GM21360 (cell line): ENCODE measurements at regions not wholly inside any gene's neighbourhood (a gene's known extent, or its start where the extent isn't known, plus 50 kb on each side); places are given as distances from the start of the nearest gene placed in this dataset.
A peak's percentile ranks its signal among the peaks of the same experiment; 100 is the strongest.
"Not testable (repeated sequence)": the region's sequence is repeated elsewhere in the genome, so short reads cannot be mapped to it uniquely, and the experiment has no call there.

Source experiments
- ATAC-seq: cut with Tn5 transposase; IDR thresholded peaks from one replicate; pipeline ENCODE4 v1.9.1; 2021; ENCODE audit warnings: mild to moderate bottlenecking, moderate library complexity; ENCODE audit not compliant: unreplicated experiment

DNA sequence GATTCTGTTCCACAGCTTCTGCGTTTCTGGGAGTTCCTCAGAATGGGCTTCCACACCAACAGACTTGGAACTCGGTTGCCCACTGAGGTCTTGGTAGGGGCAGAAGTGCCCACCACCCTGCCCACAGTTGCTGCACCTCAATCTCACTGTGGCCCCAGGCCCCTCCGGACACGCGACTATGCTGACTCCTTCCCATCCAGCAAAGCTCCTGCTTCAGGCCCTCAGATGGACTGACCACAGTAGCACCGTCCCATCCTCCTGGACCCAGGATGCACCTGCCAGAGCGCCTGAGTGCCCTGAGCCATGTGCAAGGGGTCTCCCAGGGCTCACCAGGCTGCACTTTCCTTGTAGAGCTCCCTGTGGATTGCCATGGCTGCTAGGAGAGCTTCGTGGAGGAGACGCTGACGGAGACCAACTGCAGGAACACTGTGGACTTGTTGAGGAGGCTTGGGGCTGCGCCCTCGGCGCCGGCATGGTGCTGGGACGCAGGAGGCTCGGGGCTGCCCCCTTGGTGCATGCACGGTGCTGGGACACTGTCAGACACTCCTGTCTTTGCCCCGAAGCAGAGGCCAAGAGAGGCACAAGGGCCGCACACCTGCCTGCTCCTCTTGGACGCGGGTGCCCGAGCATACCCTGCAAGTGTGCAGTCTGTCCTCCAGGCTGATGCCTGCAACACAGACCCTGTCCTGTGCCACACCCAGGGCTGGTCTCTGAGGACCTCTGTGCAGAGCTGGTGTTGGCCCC lies 201.3 kb downstream of the LIPI start:
- ATAC-seq: not testable (repeated sequence)

DNA sequence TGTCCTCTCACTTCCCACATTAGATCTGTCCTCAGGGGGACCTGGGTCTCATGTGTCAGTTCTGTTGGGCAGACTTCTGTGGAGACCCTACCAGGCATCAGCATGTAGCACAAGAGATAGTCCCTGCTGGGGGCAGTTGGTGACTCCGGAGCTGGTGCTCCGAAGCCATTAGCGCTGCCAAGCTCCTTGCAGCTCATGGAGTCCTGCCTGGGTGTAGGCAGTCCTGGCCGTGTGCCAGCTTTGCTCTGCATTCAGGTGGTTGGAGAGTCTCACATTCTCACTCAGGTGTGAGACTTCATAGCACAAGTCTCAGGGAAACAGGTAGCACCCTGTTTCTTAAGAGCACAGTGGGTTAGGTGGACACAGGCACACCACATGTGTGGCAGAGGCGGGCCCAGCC lies 202.3 kb downstream of the LIPI start:
- not testable (repeated sequence) for ATAC-seq

DNA sequence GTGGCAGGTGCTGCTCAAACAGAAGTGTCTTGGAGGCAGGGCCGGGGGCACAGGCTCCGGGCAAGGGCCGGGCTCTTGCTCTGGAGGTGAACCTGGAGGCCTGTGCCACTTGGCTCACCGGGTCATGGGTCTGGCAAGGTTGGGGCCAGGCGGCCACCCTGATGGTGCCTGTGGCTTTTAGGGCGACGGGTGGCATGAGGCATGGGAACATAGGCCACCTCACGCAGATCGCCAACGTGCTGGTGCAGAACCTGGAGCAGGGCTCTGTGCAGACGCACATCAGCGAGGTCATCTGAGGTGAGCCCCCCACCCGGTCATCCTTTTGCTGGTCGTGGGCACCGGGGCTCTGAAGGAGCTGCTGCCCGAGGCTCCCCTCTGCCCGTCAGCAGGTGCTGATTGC lies 202.7 kb downstream of the LIPI start:
- ATAC-seq: not testable (repeated sequence)

DNA sequence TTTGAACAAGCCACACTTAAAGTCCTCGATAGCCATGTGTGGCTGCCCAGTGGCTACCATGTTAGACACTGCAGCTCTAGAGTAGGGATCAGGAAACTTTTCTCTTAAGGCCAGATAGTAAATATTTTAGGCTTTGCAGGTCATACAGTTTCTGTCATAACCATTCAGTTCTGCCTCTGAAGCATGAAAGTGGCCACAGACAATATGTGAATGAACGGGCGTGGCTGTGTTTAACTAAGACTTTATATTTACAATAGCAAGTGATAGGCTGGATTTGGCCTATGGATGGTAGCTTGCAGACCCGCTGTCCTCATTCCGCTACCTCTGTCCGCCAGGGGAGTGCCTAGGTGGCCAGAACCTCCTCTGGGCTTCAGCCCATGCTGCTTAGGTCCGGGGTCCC lies 204.6 kb downstream of the LIPI start:
- ATAC-seq: not testable (repeated sequence)

DNA sequence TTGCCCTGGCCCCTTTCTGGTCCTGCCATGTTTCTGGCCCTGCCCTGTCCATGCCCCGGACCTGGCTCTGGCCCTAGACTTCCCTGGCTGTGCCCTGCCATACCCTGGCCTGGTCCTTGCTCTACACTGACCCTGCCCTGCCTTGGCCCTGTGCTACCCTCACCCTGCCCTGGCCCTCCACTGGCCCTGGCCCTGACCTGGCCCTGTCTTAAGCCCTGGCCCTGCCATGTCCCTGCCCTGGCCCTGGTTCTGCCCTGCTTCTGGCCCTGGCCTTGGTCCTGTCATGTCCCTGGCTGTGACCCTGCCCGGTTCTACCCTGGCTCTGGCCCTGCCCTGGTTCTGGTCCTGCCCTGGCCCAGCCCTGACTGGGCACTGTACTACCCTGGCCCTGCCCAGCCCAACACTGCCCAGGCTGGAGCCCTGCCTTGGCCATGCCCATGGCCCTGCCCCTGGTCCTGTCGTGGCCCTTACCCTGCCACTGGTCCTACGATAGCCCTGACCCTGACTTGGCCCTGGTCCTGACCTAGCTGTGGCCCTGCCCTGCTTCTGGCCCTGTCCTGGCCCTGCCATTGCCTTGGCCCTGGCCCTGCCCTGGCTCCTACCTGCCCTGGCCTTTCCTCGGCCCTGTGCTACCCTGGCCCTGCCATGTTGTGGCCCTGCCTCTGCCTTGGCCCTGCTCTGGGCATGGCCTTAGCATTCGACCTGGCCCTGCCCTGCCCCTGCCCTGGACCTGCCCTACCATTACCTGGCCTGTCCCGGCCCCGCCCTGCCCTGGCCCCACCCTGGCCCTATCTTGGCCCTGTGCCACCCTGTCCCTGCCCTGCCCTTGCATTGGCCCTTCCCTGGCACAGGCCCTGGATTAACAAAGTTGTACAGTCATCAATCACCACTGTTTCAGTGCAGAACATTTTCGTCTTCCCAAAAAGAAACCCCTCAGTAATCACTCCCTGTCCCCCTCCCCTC lies 223.5 kb downstream of the LIPI start:
- ATAC-seq: not testable (repeated sequence)

DNA sequence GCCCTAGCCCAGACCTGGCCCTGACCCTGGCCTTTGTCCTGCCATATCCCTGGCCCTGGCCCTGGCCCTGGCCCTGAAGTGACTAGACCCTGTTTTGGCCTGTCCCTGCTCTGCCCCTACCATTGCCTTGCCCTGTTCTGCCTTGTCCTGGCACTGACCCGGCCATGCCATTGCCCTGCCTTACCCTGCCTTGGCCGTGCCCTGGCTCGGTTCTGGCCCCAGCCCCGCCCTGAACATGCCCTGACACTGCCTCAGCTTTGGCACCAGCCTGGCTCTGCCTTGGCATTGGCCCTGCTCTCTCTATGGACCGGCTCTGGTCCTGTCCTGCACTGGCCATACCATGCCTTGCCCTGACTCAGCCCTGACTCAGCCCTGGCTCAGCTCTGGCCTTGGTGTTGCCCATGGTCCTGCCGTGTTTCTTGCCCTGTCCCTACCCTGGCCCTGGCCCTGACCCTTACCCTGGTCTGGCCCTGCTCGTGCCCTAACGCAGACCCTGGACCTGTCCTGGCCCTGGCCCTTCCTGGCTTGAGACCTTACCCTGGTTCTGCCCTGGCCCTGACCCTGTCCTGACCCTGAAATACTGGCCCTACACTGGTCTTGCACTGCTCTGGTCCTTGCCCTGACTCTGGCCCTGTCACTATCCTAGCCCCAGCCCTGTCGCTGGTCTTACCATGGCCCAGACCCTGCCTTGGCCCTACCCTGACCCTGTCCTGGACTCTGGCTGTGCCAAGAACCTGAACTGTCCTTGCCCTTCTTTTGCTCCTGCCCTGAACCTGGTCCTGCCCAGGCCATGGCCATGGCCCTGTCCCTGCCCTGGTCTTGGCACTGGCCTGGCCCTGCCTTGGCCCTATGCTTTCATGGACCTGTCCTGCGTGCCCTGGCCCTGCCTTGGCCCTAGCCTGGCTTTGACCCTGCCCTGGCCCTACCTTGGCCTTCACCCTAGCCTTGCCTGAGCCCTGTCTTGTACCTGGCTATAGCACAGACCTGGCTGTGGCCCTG lies 224.6 kb downstream of the LIPI start:
- not testable (repeated sequence) for ATAC-seq

DNA sequence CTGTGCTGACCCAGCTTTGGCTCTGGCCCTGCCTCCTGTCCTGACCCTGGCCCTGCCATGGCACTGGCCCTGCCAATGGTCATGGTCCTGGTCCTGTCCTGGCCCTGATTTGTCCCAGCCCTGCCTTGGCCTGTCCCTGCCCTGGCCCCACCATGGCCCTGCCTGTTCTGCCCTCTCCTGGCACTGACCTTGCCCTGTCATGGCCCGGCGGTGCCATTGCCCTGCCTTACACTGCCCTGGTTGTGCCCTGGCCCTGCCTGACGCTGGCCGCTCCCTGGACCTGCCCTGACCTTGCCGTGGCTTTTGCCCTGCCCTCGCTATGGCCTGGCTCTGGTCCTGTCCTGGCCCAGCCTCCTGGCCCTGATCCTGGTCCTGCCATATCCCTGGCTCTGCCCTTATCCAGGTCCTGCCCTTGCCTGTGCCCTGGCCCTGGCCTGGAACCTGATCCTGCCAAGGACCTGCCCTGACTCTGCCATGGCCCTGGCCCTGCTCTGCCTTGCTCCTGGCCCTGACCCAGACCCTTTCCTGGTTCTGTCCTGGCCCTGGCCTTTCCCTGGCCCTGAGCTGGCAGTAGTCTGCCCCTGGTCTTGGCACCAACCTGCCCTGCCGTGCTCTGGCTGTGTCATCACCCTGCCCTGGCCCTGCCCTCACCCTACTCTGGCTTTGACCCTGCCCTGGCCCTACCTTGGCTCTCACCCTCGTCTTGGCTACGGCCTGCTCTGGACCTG lies 225.5 kb downstream of the LIPI start:
- not testable (repeated sequence) for ATAC-seq

DNA sequence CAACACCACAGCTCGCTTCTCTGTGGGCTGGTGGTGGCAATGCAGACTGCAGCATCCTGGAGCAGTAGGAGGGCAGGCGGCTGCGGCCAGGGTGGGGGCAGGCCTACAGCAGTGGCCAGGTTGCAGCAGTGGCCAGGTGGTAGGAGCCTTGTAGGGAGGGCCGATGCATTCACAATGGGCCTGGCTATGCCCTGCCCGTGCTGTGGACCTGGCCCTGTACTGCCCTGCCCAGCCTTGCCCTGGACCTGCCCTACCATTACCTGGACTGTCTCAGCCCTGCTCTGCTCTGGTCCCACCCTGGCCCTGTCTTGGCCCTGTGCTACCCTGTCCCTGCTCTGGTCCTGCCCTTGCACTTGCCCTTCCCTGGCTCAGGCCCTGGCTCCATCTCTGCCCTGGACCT lies 226.0 kb downstream of the LIPI start:
- not testable (repeated sequence) for ATAC-seq

DNA sequence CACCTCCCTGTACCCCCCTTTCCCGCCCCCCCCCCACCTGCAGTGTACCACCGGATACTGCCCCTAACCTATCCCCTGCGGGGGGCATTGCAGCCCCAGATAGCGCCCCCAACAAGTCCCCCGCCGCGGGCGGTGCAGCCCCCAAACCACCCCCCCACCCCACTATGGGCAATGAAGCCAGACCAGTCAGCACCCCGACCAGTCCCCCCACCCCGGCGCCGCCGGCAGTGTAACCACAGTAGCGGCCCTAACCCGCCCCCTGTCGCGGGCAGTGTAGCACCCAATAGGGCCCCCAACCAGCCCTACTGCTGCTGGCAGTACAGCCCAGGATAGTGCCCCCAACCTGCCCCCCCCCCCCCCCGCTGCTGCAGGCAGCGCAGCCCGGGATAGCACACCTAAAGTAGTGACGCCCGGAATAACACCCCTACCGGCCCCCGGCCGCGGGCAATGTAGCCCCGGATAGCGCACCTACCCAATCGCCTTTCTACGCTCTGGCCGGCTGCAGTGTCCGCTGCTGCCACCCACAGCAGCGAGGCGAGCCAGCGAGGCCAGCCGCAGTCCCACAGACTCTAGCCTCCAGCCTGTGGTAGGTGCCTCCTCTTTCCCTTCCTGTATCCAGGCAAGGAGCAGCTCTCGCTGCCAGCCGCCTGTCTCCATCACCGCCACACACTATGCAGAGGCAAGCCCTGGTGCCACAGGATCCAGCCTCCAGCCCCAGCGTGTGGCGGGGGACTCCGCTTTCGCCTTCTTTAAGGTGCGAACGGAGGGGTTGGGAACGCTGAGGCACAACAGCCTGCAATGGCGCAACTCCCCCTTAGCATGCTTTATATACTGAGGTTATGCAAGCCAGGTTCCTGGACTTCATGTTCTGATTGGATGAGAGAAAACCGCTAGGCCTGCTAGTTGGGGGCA lies 229.3 kb downstream of the LIPI start:
- ATAC-seq: not testable (repeated sequence)

- ATAC-seq: peak; percentile 93
Observed at GRCh38 chr21:13980115-13980662, 230.6 kb downstream of the LIPI start.

DNA sequence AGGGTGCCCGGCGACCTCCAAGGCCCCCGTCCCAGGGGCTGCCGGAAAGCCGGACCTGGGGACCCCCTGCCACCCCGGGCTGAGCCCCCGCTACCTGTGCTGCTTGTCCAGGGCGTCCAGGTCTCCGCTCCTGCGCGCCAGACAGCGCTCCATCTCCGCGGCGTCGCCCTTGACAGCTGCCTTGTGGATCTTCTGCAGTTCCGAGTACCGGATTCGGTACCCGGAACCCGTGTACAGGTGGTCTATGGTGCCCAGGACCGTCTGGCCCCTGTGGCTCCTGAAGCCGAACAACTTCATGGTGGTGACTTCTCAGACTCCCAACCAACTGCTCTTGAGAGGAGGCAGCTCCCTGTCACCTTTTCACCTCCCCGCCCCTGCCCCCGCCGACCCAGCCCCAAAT lies 231.1 kb downstream of the LIPI start:
- ATAC-seq: not testable (repeated sequence)

DNA sequence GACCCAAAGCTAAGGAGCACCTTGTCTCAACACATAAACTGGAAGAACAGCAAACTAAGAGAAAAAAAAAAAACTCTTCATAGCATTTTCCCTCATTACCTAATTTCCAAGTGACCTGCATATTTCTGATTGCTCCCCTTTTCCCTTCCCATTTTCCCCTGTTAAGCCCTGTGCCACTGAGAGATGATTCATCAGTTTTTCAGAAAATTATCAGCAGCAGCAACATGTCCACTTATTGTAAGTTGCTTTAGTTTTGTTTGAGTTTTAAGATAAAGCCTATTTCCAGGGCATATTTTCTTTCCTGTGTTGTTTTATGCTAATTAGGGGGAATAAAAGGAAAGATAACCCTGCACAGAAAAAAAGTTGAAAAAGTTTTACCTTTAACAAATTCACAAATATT lies 236.2 kb downstream of the LIPI start:
- ATAC-seq: not testable (repeated sequence)

GRCh38 chr21:13969853-13970252 lies 240.9 kb downstream of the LIPI start:
- not testable (repeated sequence) for ATAC-seq

GRCh38 chr21:13969002-13969401 lies 241.8 kb downstream of the LIPI start:
- not testable (repeated sequence) for ATAC-seq

- ATAC-seq: not testable (repeated sequence)
Observed at GRCh38 chr21:13963259-13963658, 247.5 kb downstream of the LIPI start.

- no peak for ATAC-seq
Observed at GRCh38 chr21:13937236-13937635, 273.5 kb downstream of the LIPI start.

- ATAC-seq: not testable (repeated sequence)
Observed at GRCh38 chr21:13936033-13936937, 274.5 kb downstream of the LIPI start.
